ENCODE measurements at regions not wholly inside any gene's neighbourhood (a gene's known extent, or its start where the extent isn't known, plus 50 kb on each side); places are given as distances from the start of the nearest gene placed in this dataset.
"Not testable (repeated sequence)": the region's sequence is repeated elsewhere in the genome, so short reads cannot be mapped to it uniquely, and the experiment has no call there.

GRCh38 chr10:59975918-59976317 is 69.6 kb upstream of the CCDC6 start:
- CTCF ChIA-PET, result interaction anchor here (0.7 kb wide), 1 partner anchor 35 kb away, joined by 3 read pairs; no protein-coding TSS in a partner anchor
- POLR2A ChIA-PET (ENCODE audit: low non-redundant PET); DNase-seq (ENCODE audit: low spot score): not testable (repeated sequence)

GRCh38 chr10:59971915-59972314 is 65.6 kb upstream of the CCDC6 start:
- no peak overlapping the region for H3K27ac ChIP-seq
- no peak for TF ChIP-seq CTCF (conservative IDR thresholded peaks at IDR 0.05; ENCODE audit: low read depth)
- ChIA-PET CTCF (interaction anchor here (0.6 kb wide), 1 partner anchor 22 kb away, joined by 3 read pairs; no protein-coding TSS in a partner anchor), POLR2A (ENCODE audit: low non-redundant PET) (no interaction called here)
- no peak for DNase-seq (ENCODE audit: low spot score)

More at GRCh38 chr10:59975918-59976317, 69.6 kb upstream of the CCDC6 start:
- H3K27ac ChIP-seq, result not testable (repeated sequence)

- DNase-seq (ENCODE audit: low spot score), result no peak
- no peak overlapping the region for H3K27ac ChIP-seq
Observed at GRCh38 chr10:59970396-59971368, 64.3 kb upstream of the CCDC6 start.

GRCh38 chr10:59968705-59969104 is 62.3 kb upstream of the CCDC6 start:
- ChIA-PET CTCF (no interaction called here), POLR2A (ENCODE audit: low non-redundant PET) (no interaction called here)
- no peak for DNase-seq (ENCODE audit: low spot score)
- no peak for TF ChIP-seq CTCF (conservative IDR thresholded peaks at IDR 0.05; ENCODE audit: low read depth)
- H3K27ac ChIP-seq, result no peak overlapping the region

More at GRCh38 chr10:59970396-59971368, 64.3 kb upstream of the CCDC6 start:
- POLR2A ChIA-PET (ENCODE audit: low non-redundant PET), result no interaction called here
- no peak for TF ChIP-seq CTCF (conservative IDR thresholded peaks at IDR 0.05; ENCODE audit: low read depth)
- CTCF ChIA-PET, result no interaction called here

- ChIA-PET CTCF (interaction anchor here (0.5 kb wide), 1 partner anchor 20 kb away, joined by 3 read pairs; no protein-coding TSS in a partner anchor), POLR2A (ENCODE audit: low non-redundant PET) (no interaction called here)
- no peak for DNase-seq (ENCODE audit: low spot score)
- H3K27ac ChIP-seq, result no peak overlapping the region
- no peak for TF ChIP-seq CTCF (conservative IDR thresholded peaks at IDR 0.05; ENCODE audit: low read depth)
Observed at GRCh38 chr10:59967079-59967478, 60.7 kb upstream of the CCDC6 start.

GRCh38 chr10:59965899-59966650 is 59.7 kb upstream of the CCDC6 start:
- CTCF ChIA-PET, result interaction anchor here (0.6 kb wide), 1 partner anchor 121 kb away, joined by 6 read pairs; no protein-coding TSS in a partner anchor
- peak overlapping the region; percentile 47; the same call in 1 of the 2 replicates for H3K27ac ChIP-seq
- POLR2A ChIA-PET (ENCODE audit: low non-redundant PET), result no interaction called here
- DNase-seq (ENCODE audit: low spot score), result no peak
- no peak for TF ChIP-seq CTCF (conservative IDR thresholded peaks at IDR 0.05; ENCODE audit: low read depth)

Data from RWPE1 (cell line).